Hepatocyte (in vitro differentiated cells): ENCODE measurements at regions not wholly inside any gene's neighbourhood (a gene's known extent, or its start where the extent isn't known, plus 50 kb on each side); places are given as distances from the start of the nearest gene placed in this dataset.

ENCODE experiments used
- DNase-seq: peaks from one replicate; pipeline ENCODE4 v3.0.0-alpha.2; 2016; ENCODE audit warnings: low spot score
- H2AFZ ChIP-seq: fragments of 200-600 bp; sonication (generic); 2 replicates; pipeline ENCODE4 v1.6.0; 2016; ENCODE audit warnings: antibody characterized with exemption, mild to moderate bottlenecking
- H3K27ac ChIP-seq: fragments of 200-600 bp; sonication (generic); 2 replicates; pipeline ENCODE4 v1.5.1; 2016; ENCODE audit warnings: mild to moderate bottlenecking
- H3K27me3 ChIP-seq: fragments of 200-600 bp; sonication (generic); 2 replicates; pipeline ENCODE4 v1.6.1; 2016
- H3K36me3 ChIP-seq: fragments of 200-600 bp; sonication (generic); replicated peaks from 2 replicates; pipeline ENCODE4 v1.5.1; 2016; ENCODE audit warnings: low read depth; ENCODE audit not compliant: insufficient read depth
- H3K4me1 ChIP-seq: fragments of 200-600 bp; sonication (generic); 2 replicates; pipeline ENCODE4 v1.5.1; 2016; ENCODE audit warnings: mild to moderate bottlenecking, moderate library complexity; ENCODE audit not compliant: insufficient read depth
- H3K4me2 ChIP-seq: fragments of 200-600 bp; sonication (generic); 2 replicates; pipeline ENCODE4 v1.6.0; 2016
- H3K4me3 ChIP-seq: fragments of 200-600 bp; sonication (generic); 2 replicates; pipeline ENCODE4 v1.5.1; 2016; ENCODE audit warnings: mild to moderate bottlenecking
- H3K79me2 ChIP-seq: fragments of 200-600 bp; sonication (generic); 2 replicates; pipeline ENCODE4 v1.6.0; 2017; ENCODE audit warnings: mild to moderate bottlenecking
- H3K9me2 ChIP-seq: fragments of 200-600 bp; sonication (generic); replicated peaks from 2 replicates; pipeline ENCODE4 v1.6.0; 2017; ENCODE audit warnings: mild to moderate bottlenecking; ENCODE audit not compliant: insufficient read depth
- H3K9me3 ChIP-seq: fragments of 200-600 bp; sonication (generic); 2 replicates; pipeline ENCODE4 v1.5.1; 2016; ENCODE audit warnings: low read depth, mild to moderate bottlenecking
- H4K20me1 ChIP-seq: fragments of 200-600 bp; sonication (generic); 2 replicates; pipeline ENCODE4 v1.6.0; 2016; ENCODE audit warnings: mild to moderate bottlenecking; ENCODE audit not compliant: insufficient read depth, poor library complexity, severe bottlenecking
- CTCF ChIP-seq: fragments of 200-600 bp; sonication (generic); IDR thresholded peaks from 2 replicates; pipeline ENCODE4 v1.5.1; 2016; ENCODE audit warnings: antibody characterized with exemption, mild to moderate bottlenecking; ENCODE audit not compliant: poor library complexity
- EZH2 ChIP-seq: fragments of 200-600 bp; sonication (generic); IDR thresholded peaks from 2 replicates; pipeline ENCODE4 v1.6.1; 2016; ENCODE audit warnings: antibody characterized with exemption, mild to moderate bottlenecking, borderline replicate concordance
- EZH2phosphoT487 ChIP-seq: fragments of 200-600 bp; sonication (generic); IDR thresholded peaks from one replicate; pipeline ENCODE4 v1.6.1; 2018; ENCODE audit warnings: antibody characterized with exemption, mild to moderate bottlenecking, low read depth, moderate library complexity; ENCODE audit not compliant: unreplicated experiment, severe bottlenecking
- WGBS: methylation state at CpG from one replicate; pipeline ENCODE4 v1.1.6; 2016; ENCODE audit warnings: low lambda C conversion rate; ENCODE audit errors: missing lambda C conversion rate; 5-methylcytosine and 5-hydroxymethylcytosine counted together

DNA sequence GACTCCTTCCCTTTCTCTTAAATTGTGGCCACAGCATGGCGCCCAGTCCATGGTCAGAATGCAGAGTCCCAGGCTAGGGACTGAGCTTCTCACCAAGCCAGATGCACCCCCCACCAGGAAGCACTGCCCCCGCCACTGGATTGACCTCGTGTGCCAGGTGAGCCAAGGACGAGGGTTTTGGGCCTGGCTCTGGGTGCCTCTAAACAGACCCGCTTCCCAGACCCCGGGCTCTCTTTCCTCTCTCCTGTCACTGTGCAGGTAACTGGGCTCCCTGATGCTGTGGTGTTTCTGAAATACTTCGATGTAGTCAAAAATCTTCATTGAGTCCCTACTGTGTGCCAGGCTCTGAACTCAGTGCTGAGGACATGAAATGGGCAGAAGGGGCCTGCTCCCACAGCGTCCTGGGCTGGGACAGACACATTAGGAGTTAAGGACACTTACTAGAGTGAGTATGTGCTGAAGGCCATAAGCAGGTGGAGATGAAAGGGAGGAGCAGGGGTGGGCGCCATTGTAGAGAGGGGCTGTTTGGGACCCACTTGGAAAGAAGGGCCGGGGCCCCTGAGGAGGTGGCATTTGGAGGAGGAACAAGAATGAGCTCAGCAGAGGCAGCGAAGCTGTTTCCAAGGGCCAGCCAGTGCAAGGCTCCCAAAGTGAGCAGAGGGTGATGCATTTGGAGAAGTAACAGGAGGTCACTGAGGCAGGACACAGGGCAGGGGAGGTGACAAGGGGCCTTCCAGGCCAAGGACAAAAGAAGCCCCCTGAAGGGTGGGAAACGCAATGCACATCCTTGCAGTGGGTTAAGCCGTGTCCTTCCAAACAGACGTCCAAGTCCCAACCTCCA lies 217.1 kb downstream of the ANKRD60 start:
- Histone ChIP-seq H3K4me2 (no peak overlapping the region), H3K4me3 (no peak overlapping the region), H2AFZ (no peak overlapping the region), H3K36me3 (no peaks in the 10 kb centered on the region), H3K9me2 (no peaks in the 10 kb centered on the region), H3K9me3 (no peaks in the 10 kb centered on the region), H3K4me1 (no peaks in the 10 kb centered on the region), H3K79me2 (no peaks in the 10 kb centered on the region), H3K27me3 (no peaks in the 10 kb centered on the region), H4K20me1 (no peaks in the 10 kb centered on the region), H3K27ac (no peak overlapping the region)
- TF ChIP-seq EZH2 (no peak), CTCF (no peak), EZH2phosphoT487 (no peak)
- no peak for DNase-seq
- 92% methylated on average over 13 of the region's 14 CpGs for WGBS

DNA sequence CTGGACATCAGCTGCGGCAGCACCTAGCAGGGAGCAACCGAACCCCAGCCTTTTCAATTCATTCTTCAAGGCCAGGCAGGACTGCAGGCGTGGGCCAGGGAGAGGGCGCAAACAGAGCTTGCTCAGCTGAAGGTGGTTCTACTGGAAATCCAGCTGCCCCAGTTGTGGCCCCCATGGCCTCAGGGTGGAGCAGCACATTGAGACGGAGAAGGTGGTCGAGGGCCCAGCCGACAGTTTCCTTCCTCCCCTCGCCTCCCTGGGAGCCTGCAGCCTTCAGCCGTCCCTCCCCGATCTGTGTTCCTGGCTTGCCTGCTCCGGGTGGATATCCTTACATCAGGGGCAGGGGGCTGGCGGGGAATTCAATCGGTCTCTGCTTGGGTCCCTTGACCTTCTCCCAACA lies 217.8 kb downstream of the ANKRD60 start:
- H3K4me2 ChIP-seq = no peak overlapping the region
- DNase-seq = no peak
- WGBS = 91% methylated on average over 13 of the region's 13 CpGs

DNA sequence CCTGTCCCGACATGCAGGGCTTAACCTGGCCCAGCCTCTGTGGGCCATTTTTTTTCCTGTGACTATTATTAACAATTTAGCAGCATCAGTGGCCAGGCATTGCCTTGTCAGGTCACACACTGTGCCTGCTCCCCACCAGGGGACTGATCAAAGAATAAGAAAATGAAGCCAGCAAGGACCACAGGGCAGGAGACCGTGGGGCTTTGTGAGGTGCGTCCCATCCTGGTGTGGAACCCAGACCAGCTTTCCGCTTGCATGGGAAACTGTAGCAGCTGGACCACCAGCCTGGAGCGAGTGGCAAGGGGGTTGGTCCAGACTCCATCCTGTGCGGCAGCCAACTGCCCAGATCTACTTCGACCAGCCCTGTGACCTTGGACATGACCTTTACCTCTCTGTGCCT lies 218.3 kb downstream of the ANKRD60 start:
- no peak overlapping the region for H2AFZ ChIP-seq
- no peaks in the 10 kb centered on the region for H3K36me3 ChIP-seq
- no peaks in the 10 kb centered on the region for H3K79me2 ChIP-seq
- no peaks in the 10 kb centered on the region for H3K9me2 ChIP-seq
- TF ChIP-seq CTCF = no peak
- TF ChIP-seq EZH2 = no peak
- no peak for TF ChIP-seq EZH2phosphoT487
- DNase-seq = no peak
- 91% methylated on average over 7 of the region's 7 CpGs for WGBS
- H3K4me2 ChIP-seq = no peak overlapping the region
- no peak overlapping the region for H3K27ac ChIP-seq
- no peaks in the 10 kb centered on the region for H3K4me1 ChIP-seq
- H4K20me1 ChIP-seq = no peaks in the 10 kb centered on the region
- H3K9me3 ChIP-seq = no peaks in the 10 kb centered on the region
- no peaks in the 10 kb centered on the region for H3K27me3 ChIP-seq
- H3K4me3 ChIP-seq = no peak overlapping the region

More for the DNA sequence above, 217.8 kb downstream of the ANKRD60 start:
- Histone ChIP-seq H3K79me2 (no peaks in the 10 kb centered on the region), H3K27ac (no peak overlapping the region), H3K4me1 (no peaks in the 10 kb centered on the region), H2AFZ (no peak overlapping the region), H3K9me2 (no peaks in the 10 kb centered on the region), H3K4me3 (no peak overlapping the region), H4K20me1 (no peaks in the 10 kb centered on the region), H3K27me3 (no peaks in the 10 kb centered on the region), H3K9me3 (no peaks in the 10 kb centered on the region), H3K36me3 (no peaks in the 10 kb centered on the region)
- TF ChIP-seq EZH2phosphoT487 = no peak
- TF ChIP-seq CTCF = no peak
- TF ChIP-seq EZH2 = no peak

DNA sequence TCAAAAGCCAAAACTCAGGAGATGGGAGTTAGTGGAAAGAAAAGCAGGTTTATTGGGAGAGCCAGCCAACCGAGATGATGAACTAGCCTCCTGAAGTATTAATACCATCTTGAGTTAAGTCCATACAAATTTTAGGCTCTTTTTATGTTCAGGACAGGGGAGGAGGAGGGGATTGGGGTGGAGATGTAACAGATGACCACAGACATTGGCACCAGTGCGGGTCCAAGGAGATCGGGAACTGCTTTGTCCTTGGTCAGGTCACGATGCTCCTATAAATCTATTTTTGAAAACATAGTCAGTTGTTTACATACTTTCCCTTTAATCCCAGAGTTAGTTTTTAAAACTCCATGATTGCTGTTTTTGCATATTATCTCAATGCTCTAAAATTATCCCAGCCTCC lies 219.6 kb downstream of the ANKRD60 start:
- Histone ChIP-seq H3K4me2 (no peak overlapping the region), H3K9me2 (no peaks in the 10 kb centered on the region), H3K4me3 (no peak overlapping the region), H3K79me2 (no peaks in the 10 kb centered on the region), H3K36me3 (no peaks in the 10 kb centered on the region), H3K4me1 (no peaks in the 10 kb centered on the region), H3K9me3 (no peaks in the 10 kb centered on the region), H3K27me3 (no peaks in the 10 kb centered on the region), H4K20me1 (no peaks in the 10 kb centered on the region), H3K27ac (no peak overlapping the region), H2AFZ (no peak overlapping the region)
- TF ChIP-seq CTCF = no peak
- 92% methylated on average over 4 of the region's 4 CpGs for WGBS
- no peak for DNase-seq
